PFSK-1 (cell line): ENCODE measurements at regions not wholly inside any gene's neighbourhood (a gene's known extent, or its start where the extent isn't known, plus 50 kb on each side); places are given as distances from the start of the nearest gene placed in this dataset.

Experiments used
- FOXP2 ChIP-seq: optimal IDR thresholded peaks from 2 replicates; pipeline ENCODE3; 2011; ENCODE audit warnings: borderline replicate concordance, control low read depth, inconsistent platforms; ENCODE audit not compliant: insufficient read depth; ENCODE audit errors: extremely low read length, extremely low read depth
- POLR2AphosphoS5 ChIP-seq: IDR thresholded peaks from 2 replicates; pipeline ENCODE4 v1.6.1; 2012; ENCODE audit warnings: low read depth, mild to moderate bottlenecking, control low read depth, low read length, moderate library complexity
- SIN3A ChIP-seq: IDR thresholded peaks from 2 replicates; pipeline ENCODE4 v1.6.1; 2012; ENCODE audit warnings: mild to moderate bottlenecking, low read length, moderate library complexity, borderline replicate concordance; ENCODE audit not compliant: insufficient read depth
- TAF1 ChIP-seq: IDR thresholded peaks from 2 replicates; pipeline ENCODE4 v1.6.1; 2012; ENCODE audit warnings: low read length, control low read depth, borderline replicate concordance; ENCODE audit not compliant: insufficient read depth
- TF ChIP-seq, protein P1 (sequence below), 2 experiments: IDR thresholded peaks; 2 replicates each; pipeline versions ENCODE4 v1.6.1 to v1.8.0; 2011 to 2012; ENCODE audit warnings: low read depth in 2 of 2, low read length in 2 of 2, control low read depth in 1 of 2, inconsistent platforms in 1 of 2, mild to moderate bottlenecking in 1 of 2, moderate library complexity in 1 of 2; ENCODE audit not compliant: insufficient read depth in 1 of 2

DNA sequence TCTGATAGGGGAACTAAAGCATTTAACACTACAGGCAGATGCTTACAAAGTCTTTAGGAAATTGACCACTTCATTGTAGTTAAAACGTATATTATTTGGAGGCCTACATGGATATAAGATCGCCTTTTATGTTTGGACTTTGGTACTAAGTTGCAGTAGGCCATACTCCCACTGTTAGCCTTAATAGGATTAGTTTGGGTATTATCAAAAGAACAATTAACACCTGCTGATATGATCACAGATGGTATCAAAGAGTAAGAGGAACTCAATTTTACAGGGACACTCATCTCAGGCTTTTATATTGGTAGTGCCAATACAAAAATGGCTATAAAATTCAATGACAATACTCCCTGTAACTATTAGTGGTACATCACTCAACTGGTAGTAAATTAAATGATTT, 1183.0 kb downstream of the MAT2B start:
- TF ChIP-seq, protein P1, sequence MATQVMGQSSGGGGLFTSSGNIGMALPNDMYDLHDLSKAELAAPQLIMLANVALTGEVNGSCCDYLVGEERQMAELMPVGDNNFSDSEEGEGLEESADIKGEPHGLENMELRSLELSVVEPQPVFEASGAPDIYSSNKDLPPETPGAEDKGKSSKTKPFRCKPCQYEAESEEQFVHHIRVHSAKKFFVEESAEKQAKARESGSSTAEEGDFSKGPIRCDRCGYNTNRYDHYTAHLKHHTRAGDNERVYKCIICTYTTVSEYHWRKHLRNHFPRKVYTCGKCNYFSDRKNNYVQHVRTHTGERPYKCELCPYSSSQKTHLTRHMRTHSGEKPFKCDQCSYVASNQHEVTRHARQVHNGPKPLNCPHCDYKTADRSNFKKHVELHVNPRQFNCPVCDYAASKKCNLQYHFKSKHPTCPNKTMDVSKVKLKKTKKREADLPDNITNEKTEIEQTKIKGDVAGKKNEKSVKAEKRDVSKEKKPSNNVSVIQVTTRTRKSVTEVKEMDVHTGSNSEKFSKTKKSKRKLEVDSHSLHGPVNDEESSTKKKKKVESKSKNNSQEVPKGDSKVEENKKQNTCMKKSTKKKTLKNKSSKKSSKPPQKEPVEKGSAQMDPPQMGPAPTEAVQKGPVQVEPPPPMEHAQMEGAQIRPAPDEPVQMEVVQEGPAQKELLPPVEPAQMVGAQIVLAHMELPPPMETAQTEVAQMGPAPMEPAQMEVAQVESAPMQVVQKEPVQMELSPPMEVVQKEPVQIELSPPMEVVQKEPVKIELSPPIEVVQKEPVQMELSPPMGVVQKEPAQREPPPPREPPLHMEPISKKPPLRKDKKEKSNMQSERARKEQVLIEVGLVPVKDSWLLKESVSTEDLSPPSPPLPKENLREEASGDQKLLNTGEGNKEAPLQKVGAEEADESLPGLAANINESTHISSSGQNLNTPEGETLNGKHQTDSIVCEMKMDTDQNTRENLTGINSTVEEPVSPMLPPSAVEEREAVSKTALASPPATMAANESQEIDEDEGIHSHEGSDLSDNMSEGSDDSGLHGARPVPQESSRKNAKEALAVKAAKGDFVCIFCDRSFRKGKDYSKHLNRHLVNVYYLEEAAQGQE (IDR thresholded peaks at IDR 0.05; ENCODE audit: insufficient read depth in 1 of 2, low read depth in 2 of 2, low read length in 2 of 2): no peak
- TF ChIP-seq POLR2AphosphoS5: no peak
- no peak for TF ChIP-seq FOXP2
- no peak for TF ChIP-seq SIN3A
- no peak for TF ChIP-seq TAF1

DNA sequence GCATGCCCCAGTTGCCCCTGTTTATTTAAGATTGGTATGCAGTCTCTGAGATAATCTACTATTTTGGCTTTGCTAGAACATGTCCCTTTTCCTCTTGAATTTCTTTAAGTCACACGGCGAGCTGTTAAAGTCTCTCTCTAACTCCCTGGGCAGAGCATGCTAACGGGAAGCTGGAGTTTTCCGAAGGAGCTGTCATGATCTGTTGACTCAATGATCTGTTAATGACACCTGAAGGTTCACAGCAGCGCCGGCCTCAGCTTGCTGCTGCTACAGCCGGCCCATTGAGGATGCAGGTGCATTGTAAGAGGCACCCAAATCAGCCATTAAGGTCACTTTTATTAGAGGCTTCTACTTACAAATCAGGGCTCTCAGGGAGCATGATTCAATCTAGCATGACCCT, 1203.4 kb downstream of the MAT2B start:
- TF ChIP-seq FOXP2 (no peak), SIN3A (no peak), POLR2AphosphoS5 (no peak), TAF1 (no peak)
- TF ChIP-seq, protein P1 (IDR thresholded peaks at IDR 0.05; ENCODE audit: insufficient read depth in 1 of 2, low read depth in 2 of 2, low read length in 2 of 2): no peak

DNA sequence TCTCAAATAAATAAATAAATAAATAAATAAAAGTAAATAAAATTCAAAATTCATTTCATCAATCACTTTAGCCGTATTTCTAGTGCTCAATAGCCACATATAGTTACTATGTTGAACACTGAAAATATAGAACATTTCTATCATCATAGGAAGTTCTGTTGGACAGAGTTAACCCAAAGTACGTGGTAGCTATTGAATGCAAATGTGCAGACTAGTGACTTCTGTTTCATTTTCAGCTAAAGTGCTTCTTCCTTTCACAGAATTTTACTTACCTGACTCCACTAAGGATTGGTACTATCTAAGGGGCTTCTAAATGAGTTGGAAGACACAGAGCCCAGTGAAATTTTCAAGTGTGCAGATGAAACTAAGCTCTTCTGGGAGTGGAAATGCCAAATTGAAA, 1208.3 kb downstream of the MAT2B start:
- TF ChIP-seq SIN3A (no peak), TAF1 (no peak), POLR2AphosphoS5 (no peak), FOXP2 (no peak)
- TF ChIP-seq, protein P1 (IDR thresholded peaks at IDR 0.05; ENCODE audit: insufficient read depth in 1 of 2, low read depth in 2 of 2, low read length in 2 of 2): no peak

DNA sequence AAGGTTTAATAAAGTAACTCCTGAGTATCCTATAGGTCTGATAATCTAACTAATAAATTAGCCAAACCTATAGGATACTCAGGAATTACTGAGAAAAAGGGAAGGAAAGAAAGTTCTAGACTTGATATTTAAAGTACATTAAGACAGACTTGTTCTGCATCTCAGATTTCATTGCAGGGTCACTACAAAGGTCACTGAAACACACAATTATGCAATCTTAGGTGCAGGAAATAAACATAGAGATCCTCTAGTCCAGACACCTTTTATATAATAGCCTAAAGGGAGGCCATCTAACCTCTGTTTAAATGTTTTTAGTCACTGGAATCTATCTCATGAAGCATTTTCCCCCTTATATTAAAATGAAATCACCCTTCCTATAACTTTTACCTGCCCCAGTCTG, 1215.7 kb downstream of the MAT2B start:
- TF ChIP-seq SIN3A: no peak
- TF ChIP-seq TAF1: no peak
- TF ChIP-seq, protein P1 (IDR thresholded peaks at IDR 0.05; ENCODE audit: insufficient read depth in 1 of 2, low read depth in 2 of 2, low read length in 2 of 2): no peak
- no peak for TF ChIP-seq POLR2AphosphoS5
- no peak for TF ChIP-seq FOXP2

DNA sequence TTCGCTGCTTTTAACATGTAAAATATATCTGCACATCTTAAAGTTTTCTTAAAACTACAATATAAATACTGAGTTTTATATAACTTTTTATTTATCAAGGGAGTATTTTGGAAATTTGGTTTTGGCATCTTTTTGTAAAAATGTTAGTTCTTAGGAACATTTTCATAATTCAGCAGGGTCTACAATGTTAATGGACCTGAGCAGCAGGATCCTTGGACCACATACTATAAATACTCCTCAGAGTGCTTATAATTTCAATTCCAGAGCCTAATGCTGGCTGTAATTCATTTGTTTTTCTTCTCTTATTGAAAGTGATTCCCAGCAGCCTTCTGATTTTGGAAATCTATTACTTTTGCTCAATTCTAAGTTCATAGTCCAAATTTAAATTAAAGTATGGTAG, 1216.2 kb downstream of the MAT2B start:
- TF ChIP-seq POLR2AphosphoS5 (no peak), TAF1 (no peak), FOXP2 (no peak), SIN3A (no peak)
- TF ChIP-seq, protein P1 (IDR thresholded peaks at IDR 0.05; ENCODE audit: insufficient read depth in 1 of 2, low read depth in 2 of 2, low read length in 2 of 2): no peak
